ENCODE measurements at regions not wholly inside any gene's neighbourhood (a gene's known extent, or its start where the extent isn't known, plus 50 kb on each side); places are given as distances from the start of the nearest gene placed in this dataset.

DNA sequence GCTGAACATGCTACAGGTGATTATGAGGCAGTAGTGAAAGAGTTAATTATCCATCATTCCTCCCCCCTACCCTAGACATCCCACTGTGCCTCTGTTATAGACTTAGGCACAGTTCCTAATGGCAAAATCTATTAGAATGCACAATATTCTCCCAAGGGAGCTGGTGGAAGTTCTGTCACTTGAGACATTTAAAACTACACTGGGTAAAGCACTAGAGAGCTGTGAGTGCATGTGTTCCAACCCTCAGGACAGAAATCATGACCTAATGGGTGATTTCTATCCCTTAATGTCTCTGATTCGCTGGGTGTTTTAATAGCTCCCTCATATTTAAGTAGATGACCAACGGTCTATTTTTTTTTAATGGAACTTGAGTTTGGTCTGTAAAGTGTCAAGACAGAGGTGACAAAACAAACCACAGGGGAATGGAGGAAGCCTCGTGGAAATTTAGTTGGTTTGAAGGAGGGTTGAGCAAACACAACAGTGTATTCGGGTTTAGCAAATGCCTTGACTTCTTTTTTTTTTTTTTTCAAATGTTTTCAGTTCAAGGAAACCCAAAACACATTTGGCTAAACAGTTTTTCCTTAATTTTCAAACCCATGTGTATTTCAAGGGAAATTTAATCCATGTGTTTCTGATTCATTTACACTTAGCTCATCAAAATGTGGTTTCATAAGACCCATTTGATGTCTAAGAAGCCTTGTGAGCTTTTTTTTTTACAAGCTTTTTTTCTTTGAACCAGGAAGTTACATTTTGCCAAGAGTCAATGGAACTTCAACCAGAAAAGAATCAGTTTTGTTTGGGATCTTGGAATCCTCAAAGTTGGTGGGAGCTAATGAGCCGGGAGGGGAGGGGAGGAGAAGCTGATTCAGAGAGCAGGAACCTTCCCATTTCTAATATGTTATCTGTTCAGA lies 665.1 kb upstream of the ZEB2 start:
- H3K27ac ChIP-seq: no peak overlapping the region
- H3K27me3 ChIP-seq: no peaks in the 10 kb centered on the region
- H3K36me3 ChIP-seq: no peaks in the 10 kb centered on the region
- TF ChIP-seq CTCF (IDR thresholded peaks at IDR 0.05): no peak
- no peak overlapping the region for H3K4me3 ChIP-seq
- ATAC-seq (no peak), DNase-seq (no peak)
- intact Hi-C loops (cut with DNase I): no loop called here
- no peaks in the 10 kb centered on the region for H3K4me1 ChIP-seq
- no peaks in the 10 kb centered on the region for H3K9me3 ChIP-seq

DNA sequence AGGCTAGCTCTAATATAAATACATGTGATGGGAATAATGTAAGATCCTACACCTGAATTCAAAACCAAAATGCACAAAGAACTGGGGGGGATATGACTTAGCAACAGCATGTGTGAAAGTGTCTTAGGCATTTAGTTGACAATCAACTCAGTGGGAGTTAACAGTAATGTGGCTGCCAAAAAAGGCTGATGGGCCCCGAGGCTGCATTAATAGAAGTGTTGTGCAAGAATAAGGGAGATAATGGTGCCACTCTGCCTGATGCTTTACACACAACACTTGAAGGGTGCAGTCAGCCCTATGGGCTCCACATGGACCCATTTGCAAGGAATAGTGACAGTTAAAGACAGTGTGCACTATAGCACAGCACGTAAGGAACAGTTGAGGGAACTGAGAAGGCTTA lies 649.4 kb upstream of the ZEB2 start:
- Histone ChIP-seq H3K27ac (no peak overlapping the region), H3K9me3 (no peaks in the 10 kb centered on the region), H3K4me3 (no peak overlapping the region), H3K27me3 (no peaks in the 10 kb centered on the region), H3K36me3 (no peaks in the 10 kb centered on the region), H3K4me1 (no peaks in the 10 kb centered on the region)
- DNase-seq (no peak), ATAC-seq (no peak)
- TF ChIP-seq CTCF (IDR thresholded peaks at IDR 0.05): no peak
- intact Hi-C loops (cut with DNase I): no loop called here

DNA sequence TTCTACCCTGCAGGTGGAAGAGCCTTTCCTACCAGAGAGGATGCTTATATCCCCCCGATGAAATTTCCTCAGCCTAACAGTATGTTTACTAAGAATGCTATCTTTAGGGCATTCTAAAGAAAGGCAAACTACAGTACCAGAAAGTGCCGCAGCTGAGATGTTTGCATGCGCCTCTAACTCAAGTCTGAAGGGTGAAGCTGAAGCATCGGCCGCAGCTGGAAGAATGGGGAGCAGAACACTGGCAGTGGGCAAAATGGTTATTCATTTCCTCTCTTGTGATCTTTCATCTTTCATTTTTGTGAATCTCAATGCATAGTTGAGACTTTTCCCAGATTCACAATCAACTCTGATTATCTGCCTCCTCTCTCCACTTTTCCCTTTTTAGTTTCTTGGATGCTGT lies 648.2 kb upstream of the ZEB2 start:
- no peak for DNase-seq
- intact Hi-C loops (cut with DNase I): no loop called here
- ATAC-seq: no peak

DNA sequence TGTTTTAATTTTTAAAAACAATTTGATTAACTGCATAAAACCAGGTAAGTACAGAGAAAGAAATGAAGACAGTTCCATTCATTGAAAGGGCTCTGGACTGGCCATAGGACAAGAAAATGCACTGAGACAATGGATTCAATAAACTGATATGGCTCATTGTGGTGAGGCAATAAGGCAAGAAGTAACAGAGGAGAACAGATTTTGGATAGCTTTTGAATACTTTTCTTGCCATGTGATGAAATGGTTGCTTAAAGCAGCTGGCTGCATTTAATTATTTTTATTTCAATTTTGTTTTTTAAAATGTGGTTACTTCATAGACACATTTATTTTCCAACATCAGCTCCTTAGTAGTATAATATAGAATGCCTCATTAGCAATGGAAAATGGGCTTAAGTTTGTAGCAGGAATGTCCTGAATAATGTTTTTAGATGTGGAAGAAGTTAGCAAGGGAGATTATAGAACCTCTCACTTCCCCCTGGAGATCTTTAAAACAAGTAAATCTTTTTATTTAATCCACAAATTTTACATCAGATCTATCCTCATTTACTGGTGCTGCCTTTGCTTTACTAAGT lies 646.9 kb upstream of the ZEB2 start:
- Histone ChIP-seq H3K27me3 (no peaks in the 10 kb centered on the region), H3K36me3 (no peaks in the 10 kb centered on the region), H3K9me3 (no peaks in the 10 kb centered on the region), H3K4me1 (no peaks in the 10 kb centered on the region), H3K4me3 (no peak overlapping the region), H3K27ac (no peak overlapping the region)
- DNase-seq (no peak), ATAC-seq (no peak)
- intact Hi-C loops (cut with DNase I): no loop called here
- no peak for TF ChIP-seq CTCF (IDR thresholded peaks at IDR 0.05)

More for the DNA sequence above, 648.2 kb upstream of the ZEB2 start:
- H3K9me3 ChIP-seq: no peaks in the 10 kb centered on the region
- no peaks in the 10 kb centered on the region for H3K36me3 ChIP-seq
- TF ChIP-seq CTCF (IDR thresholded peaks at IDR 0.05): no peak
- H3K4me3 ChIP-seq: no peak overlapping the region
- H3K27me3 ChIP-seq: no peaks in the 10 kb centered on the region
- no peaks in the 10 kb centered on the region for H3K4me1 ChIP-seq
- H3K27ac ChIP-seq: no peak overlapping the region

DNA sequence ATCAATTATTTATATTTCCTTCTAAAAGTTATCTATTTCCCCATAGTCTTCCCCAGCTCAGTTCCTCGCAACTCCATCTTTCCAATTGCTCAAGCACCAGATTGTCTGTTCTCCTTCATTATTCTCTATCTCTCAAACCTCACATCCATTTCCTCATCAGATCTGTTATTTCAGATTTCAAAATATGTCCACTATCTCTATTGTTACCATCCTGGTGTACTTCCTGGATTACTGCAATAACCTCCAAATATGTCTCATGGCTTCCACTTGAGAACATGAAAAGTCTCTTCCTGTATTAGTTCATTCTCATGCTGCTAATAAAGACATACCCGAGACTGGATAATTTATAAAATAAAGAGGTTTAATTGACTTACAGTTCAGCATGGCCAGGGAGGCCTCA lies 641.7 kb upstream of the ZEB2 start:
- Histone ChIP-seq H3K9me3 (no peaks in the 10 kb centered on the region), H3K4me1 (peaks cover 11% of the 10 kb centered on the region), H3K27ac (no peak overlapping the region), H3K36me3 (no peaks in the 10 kb centered on the region), H3K4me3 (no peak overlapping the region), H3K27me3 (no peaks in the 10 kb centered on the region)
- ATAC-seq: no peak
- no peak for DNase-seq
- intact Hi-C loops (cut with DNase I): no loop called here
- no peak for TF ChIP-seq CTCF (IDR thresholded peaks at IDR 0.05)
